ENCODE measurements at regions not wholly inside any gene's neighbourhood (a gene's known extent, or its start where the extent isn't known, plus 50 kb on each side); places are given as distances from the start of the nearest gene placed in this dataset.
"Not testable (repeated sequence)": the region's sequence is repeated elsewhere in the genome, so short reads cannot be mapped to it uniquely, and the experiment has no call there.

DNA sequence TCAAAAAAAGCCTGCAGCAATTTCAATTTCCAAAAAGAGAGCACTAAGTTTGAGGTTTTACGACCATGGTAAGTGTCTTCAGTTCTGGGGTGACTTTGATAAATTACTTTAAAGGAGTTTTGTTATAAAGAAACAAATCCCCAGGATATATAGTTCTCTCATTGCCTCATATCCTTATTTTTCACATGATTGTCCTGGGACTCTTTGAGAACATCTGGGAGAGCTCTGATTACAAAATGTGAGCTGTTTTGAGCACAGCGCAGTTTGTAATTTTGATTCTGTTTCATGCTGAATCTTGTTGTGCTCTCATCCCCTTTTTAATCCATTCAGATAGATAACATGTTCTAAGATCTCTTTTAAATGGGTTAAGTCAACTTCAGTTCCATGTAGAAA is 67.7 kb upstream of the DCN start:
- Histone ChIP-seq H3K79me2 (ENCODE audit: low read length) (no peaks in the 10 kb centered on the region), H3K4me1 (ENCODE audit: low read length) (no peaks in the 10 kb centered on the region), H3K4me3 (ENCODE audit: low read length) (no peak overlapping the region), H3K36me3 (replicated peaks; ENCODE audit: low read depth, low read length) (no peaks in the 10 kb centered on the region), H4K20me1 (ENCODE audit: insufficient read depth, low read length) (no peaks in the 10 kb centered on the region), H3K9ac (ENCODE audit: low read length) (no peak overlapping the region), H3K9me3 (ENCODE audit: insufficient read depth, low read length) (no peaks in the 10 kb centered on the region), H3K27me3 (ENCODE audit: low read depth, low read length) (no peaks in the 10 kb centered on the region), H3K4me2 (ENCODE audit: low read length) (no peak overlapping the region), H2AFZ (ENCODE audit: low read depth, low read length) (no peak overlapping the region), H3K27ac (ENCODE audit: low read length) (no peak overlapping the region)
- TF ChIP-seq, protein P1, sequence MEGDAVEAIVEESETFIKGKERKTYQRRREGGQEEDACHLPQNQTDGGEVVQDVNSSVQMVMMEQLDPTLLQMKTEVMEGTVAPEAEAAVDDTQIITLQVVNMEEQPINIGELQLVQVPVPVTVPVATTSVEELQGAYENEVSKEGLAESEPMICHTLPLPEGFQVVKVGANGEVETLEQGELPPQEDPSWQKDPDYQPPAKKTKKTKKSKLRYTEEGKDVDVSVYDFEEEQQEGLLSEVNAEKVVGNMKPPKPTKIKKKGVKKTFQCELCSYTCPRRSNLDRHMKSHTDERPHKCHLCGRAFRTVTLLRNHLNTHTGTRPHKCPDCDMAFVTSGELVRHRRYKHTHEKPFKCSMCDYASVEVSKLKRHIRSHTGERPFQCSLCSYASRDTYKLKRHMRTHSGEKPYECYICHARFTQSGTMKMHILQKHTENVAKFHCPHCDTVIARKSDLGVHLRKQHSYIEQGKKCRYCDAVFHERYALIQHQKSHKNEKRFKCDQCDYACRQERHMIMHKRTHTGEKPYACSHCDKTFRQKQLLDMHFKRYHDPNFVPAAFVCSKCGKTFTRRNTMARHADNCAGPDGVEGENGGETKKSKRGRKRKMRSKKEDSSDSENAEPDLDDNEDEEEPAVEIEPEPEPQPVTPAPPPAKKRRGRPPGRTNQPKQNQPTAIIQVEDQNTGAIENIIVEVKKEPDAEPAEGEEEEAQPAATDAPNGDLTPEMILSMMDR (IDR thresholded peaks at IDR 0.05; ENCODE audit: low read depth, low read length) = no peak
- TF ChIP-seq EZH2phosphoT487 (IDR thresholded peaks at IDR 0.05; ENCODE audit: low read depth) = no peak

DNA sequence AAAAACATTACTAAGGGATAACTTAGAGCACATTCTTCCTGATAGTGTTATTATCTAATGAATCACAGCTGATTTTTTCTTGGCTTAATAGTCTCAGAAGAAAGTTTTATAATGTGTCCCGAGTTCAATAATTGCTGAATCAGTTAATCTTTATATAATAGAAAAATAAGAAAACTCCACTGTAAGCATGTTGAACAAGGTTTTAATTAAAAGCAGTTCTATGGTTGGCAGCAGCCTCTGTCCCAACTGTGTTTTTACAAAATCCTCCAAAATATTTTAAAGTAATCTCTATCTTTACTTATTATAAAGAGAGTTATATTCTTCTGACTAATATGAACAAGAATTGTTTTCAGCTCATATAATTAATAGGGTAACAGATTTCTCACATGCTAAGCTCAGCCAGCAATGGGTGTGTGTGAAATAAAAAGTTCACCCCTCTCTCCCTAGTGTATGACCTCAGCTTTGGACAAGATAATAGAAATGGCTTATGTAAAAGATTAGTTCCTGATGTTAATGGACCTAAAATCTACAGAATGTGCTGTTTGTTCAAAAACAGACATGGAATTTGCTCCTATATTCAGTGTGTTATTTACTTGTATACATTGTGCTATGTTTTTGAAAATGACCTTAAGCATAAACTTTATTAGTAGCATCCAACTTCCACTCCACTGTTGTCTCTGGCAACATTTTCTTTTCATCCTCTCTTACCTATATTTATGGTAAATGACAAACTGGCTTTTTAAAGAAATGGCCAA is 67.1 kb upstream of the DCN start:
- no peak overlapping the region for H3K9ac ChIP-seq (ENCODE audit: low read length)
- H3K36me3 ChIP-seq (replicated peaks; ENCODE audit: low read depth, low read length) = no peaks in the 10 kb centered on the region
- no peak overlapping the region for H2AFZ ChIP-seq (ENCODE audit: low read depth, low read length)
- no peaks in the 10 kb centered on the region for H3K27me3 ChIP-seq (ENCODE audit: low read depth, low read length)
- H4K20me1 ChIP-seq (ENCODE audit: insufficient read depth, low read length) = no peaks in the 10 kb centered on the region
- no peak overlapping the region for H3K4me2 ChIP-seq (ENCODE audit: low read length)
- H3K9me3 ChIP-seq (ENCODE audit: insufficient read depth, low read length) = no peaks in the 10 kb centered on the region
- H3K27ac ChIP-seq (ENCODE audit: low read length) = no peak overlapping the region
- H3K79me2 ChIP-seq (ENCODE audit: low read length) = no peaks in the 10 kb centered on the region
- no peak for TF ChIP-seq EZH2phosphoT487 (IDR thresholded peaks at IDR 0.05; ENCODE audit: low read depth)
- TF ChIP-seq, protein P1 (IDR thresholded peaks at IDR 0.05; ENCODE audit: low read depth, low read length) = no peak
- no peaks in the 10 kb centered on the region for H3K4me1 ChIP-seq (ENCODE audit: low read length)
- no peak overlapping the region for H3K4me3 ChIP-seq (ENCODE audit: low read length)

DNA sequence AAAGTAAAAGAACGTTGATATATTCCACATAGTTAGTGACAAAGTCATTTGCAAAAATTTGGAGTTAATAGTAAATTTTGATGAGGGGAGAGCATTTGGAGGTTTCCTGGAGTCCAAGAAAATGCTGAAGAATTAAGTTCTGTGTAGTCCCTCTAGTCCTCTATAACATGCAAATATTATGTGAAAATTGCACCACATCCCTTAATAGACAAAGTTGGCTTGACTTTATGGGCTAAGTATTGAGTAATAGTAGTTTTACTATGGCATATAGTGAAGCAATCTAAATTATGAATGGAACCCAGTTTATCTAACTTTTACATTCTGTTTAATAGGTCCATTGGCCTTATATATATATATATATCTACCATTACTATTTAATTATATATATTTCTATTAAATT is 66.4 kb upstream of the DCN start:
- Histone ChIP-seq H3K9ac (ENCODE audit: low read length) (no peak overlapping the region), H3K79me2 (ENCODE audit: low read length) (no peaks in the 10 kb centered on the region), H3K27ac (ENCODE audit: low read length) (no peak overlapping the region), H3K4me1 (ENCODE audit: low read length) (no peaks in the 10 kb centered on the region), H3K36me3 (replicated peaks; ENCODE audit: low read depth, low read length) (no peaks in the 10 kb centered on the region), H3K4me3 (ENCODE audit: low read length) (no peak overlapping the region), H3K9me3 (ENCODE audit: insufficient read depth, low read length) (no peaks in the 10 kb centered on the region), H2AFZ (ENCODE audit: low read depth, low read length) (no peak overlapping the region), H4K20me1 (ENCODE audit: insufficient read depth, low read length) (no peaks in the 10 kb centered on the region), H3K4me2 (ENCODE audit: low read length) (no peak overlapping the region), H3K27me3 (ENCODE audit: low read depth, low read length) (no peaks in the 10 kb centered on the region)
- no peak for TF ChIP-seq EZH2phosphoT487 (IDR thresholded peaks at IDR 0.05; ENCODE audit: low read depth)

DNA sequence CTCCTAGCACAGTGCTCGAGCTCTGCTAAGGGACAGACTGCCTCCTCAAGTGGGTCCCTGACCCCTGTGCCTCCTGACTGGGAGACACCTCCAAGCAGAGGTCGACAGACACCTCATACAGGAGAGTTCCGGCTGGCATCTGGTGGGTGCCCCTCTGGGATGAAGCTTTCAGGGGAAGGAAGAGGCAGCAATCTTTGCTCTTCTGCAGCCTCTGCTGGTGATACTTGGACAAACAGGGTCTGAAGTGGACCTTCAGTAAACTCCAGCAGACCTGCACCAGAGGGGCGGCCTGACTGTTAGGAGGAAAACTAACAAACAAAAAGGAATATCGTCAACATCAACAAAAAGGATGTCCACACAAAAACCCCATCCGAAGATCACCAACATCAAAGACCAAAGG is 60.6 kb upstream of the DCN start:
- H3K4me1 ChIP-seq (ENCODE audit: low read length); H4K20me1 ChIP-seq (ENCODE audit: insufficient read depth, low read length); H3K4me3 ChIP-seq (ENCODE audit: low read length); H3K9ac ChIP-seq (ENCODE audit: low read length); H3K9me3 ChIP-seq (ENCODE audit: insufficient read depth, low read length); H3K27ac ChIP-seq (ENCODE audit: low read length); H3K36me3 ChIP-seq (replicated peaks; ENCODE audit: low read depth, low read length); H3K79me2 ChIP-seq (ENCODE audit: low read length); H2AFZ ChIP-seq (ENCODE audit: low read depth, low read length); H3K27me3 ChIP-seq (ENCODE audit: low read depth, low read length); H3K4me2 ChIP-seq (ENCODE audit: low read length): not testable (repeated sequence)

DNA sequence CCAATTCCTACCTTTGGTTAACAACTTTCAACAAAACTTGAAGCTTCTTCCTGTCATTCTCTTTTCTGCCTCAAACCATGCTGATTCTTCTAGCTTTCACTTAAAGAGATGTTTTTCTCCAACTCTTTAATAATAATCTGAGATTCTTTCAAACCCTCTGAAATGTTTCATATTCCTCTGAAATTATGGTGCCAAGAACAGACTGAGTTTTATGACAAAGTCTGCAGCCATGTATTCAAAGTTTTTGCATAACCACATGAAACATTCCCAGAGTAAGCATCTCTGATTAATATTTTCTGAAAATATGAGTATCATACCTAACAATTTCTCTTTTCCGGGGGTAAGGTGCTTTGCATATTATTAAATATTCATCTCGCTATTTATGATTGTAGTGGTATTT is 59.1 kb upstream of the DCN start:
- Histone ChIP-seq H2AFZ (ENCODE audit: low read depth, low read length) (no peak overlapping the region), H3K27ac (ENCODE audit: low read length) (no peak overlapping the region), H3K36me3 (replicated peaks; ENCODE audit: low read depth, low read length) (no peaks in the 10 kb centered on the region), H3K9me3 (ENCODE audit: insufficient read depth, low read length) (no peaks in the 10 kb centered on the region), H3K9ac (ENCODE audit: low read length) (no peak overlapping the region), H3K27me3 (ENCODE audit: low read depth, low read length) (no peaks in the 10 kb centered on the region), H3K4me1 (ENCODE audit: low read length) (no peaks in the 10 kb centered on the region), H3K4me3 (ENCODE audit: low read length) (no peak overlapping the region), H3K4me2 (ENCODE audit: low read length) (no peak overlapping the region), H3K79me2 (ENCODE audit: low read length) (no peaks in the 10 kb centered on the region), H4K20me1 (ENCODE audit: insufficient read depth, low read length) (no peaks in the 10 kb centered on the region)
- TF ChIP-seq, protein P1 (IDR thresholded peaks at IDR 0.05; ENCODE audit: low read depth, low read length) = no peak
- TF ChIP-seq EZH2phosphoT487 (IDR thresholded peaks at IDR 0.05; ENCODE audit: low read depth) = no peak

Measured in OCI-LY3 (cell line).